NCI-H345 treated with DMSO at 0.1 percent for 48 hours (cell line): ENCODE measurements at regions not wholly inside any gene's neighbourhood (a gene's known extent, or its start where the extent isn't known, plus 50 kb on each side); places are given as distances from the start of the nearest gene placed in this dataset.

Experiments
- DNase-seq: peaks from one replicate; lab custom pipeline; 2025; ENCODE audit not compliant: unreplicated experiment; lab: John Stamatoyannopoulos, UW

- DNase-seq = no peak
Observed at GRCh38 chr2:220916931-220917330, 655.2 kb downstream of the EPHA4 start.

- no peak for DNase-seq
Observed at GRCh38 chr2:220930271-220931076, 641.6 kb downstream of the EPHA4 start.

GRCh38 chr2:220931491-220931890 lies 640.6 kb downstream of the EPHA4 start:
- no peak for DNase-seq

- DNase-seq = no peak
Observed at GRCh38 chr2:220932041-220932440, 640.1 kb downstream of the EPHA4 start.

- DNase-seq = no peak
Observed at GRCh38 chr2:220935789-220936321, 636.2 kb downstream of the EPHA4 start.

GRCh38 chr2:220936641-220937197 lies 635.4 kb downstream of the EPHA4 start:
- DNase-seq = no peak

GRCh38 chr2:220937245-220937644 lies 634.9 kb downstream of the EPHA4 start:
- DNase-seq = no peak

GRCh38 chr2:220940646-220941045 lies 631.5 kb downstream of the EPHA4 start:
- DNase-seq = no peak

- DNase-seq = no peak
Observed at GRCh38 chr2:220941683-220942082, 630.4 kb downstream of the EPHA4 start.

GRCh38 chr2:220946552-220946951 lies 625.6 kb downstream of the EPHA4 start:
- DNase-seq = no peak

GRCh38 chr2:220948579-220948978 lies 623.5 kb downstream of the EPHA4 start:
- no peak for DNase-seq

GRCh38 chr2:220949466-220949865 lies 622.6 kb downstream of the EPHA4 start:
- no peak for DNase-seq

GRCh38 chr2:220955776-220956175 lies 616.3 kb downstream of the EPHA4 start:
- no peak for DNase-seq

GRCh38 chr2:220956429-220956828 lies 615.7 kb downstream of the EPHA4 start:
- DNase-seq = no peak

GRCh38 chr2:220959391-220959802 lies 612.7 kb downstream of the EPHA4 start:
- no peak for DNase-seq

- DNase-seq = no peak
Observed at GRCh38 chr2:220961143-220961860, 610.8 kb downstream of the EPHA4 start.

GRCh38 chr2:220962556-220962955 lies 609.5 kb downstream of the EPHA4 start:
- DNase-seq = no peak

- no peak for DNase-seq
Observed at GRCh38 chr2:220963076-220963475, 609.0 kb downstream of the EPHA4 start.

- no peak for DNase-seq
Observed at GRCh38 chr2:220963930-220964329, 608.2 kb downstream of the EPHA4 start.

- no peak for DNase-seq
Observed at GRCh38 chr2:220966636-220967035, 605.5 kb downstream of the EPHA4 start.

- no peak for DNase-seq
Observed at GRCh38 chr2:220969348-220969747, 602.8 kb downstream of the EPHA4 start.
